ENCODE measurements at regions not wholly inside any gene's neighbourhood (a gene's known extent, or its start where the extent isn't known, plus 50 kb on each side); places are given as distances from the start of the nearest gene placed in this dataset.
A peak's percentile ranks its signal among the peaks of the same experiment; 100 is the strongest.

DNA sequence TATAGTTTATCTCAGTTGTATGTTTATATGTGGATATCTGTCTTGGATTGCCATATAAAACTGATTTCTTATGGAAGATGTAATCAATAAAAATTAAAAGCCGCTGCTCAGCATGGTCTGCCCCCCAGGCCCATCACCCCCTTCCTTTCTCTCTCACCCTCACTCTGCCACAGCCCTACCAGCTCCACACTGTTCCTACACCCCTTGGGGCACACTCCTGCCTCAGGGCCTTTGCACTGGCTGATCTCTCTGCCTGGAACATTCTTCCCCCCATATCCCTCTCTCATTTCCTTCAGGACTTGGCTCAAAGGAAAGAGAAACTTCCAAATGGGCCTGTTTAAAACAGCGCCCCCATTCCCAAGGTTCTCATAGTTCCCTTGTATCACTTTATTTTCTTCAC is 63.1 kb downstream of the LRRC32 start:
- no peak for DNase-seq (ENCODE audit: low read depth)

DNA sequence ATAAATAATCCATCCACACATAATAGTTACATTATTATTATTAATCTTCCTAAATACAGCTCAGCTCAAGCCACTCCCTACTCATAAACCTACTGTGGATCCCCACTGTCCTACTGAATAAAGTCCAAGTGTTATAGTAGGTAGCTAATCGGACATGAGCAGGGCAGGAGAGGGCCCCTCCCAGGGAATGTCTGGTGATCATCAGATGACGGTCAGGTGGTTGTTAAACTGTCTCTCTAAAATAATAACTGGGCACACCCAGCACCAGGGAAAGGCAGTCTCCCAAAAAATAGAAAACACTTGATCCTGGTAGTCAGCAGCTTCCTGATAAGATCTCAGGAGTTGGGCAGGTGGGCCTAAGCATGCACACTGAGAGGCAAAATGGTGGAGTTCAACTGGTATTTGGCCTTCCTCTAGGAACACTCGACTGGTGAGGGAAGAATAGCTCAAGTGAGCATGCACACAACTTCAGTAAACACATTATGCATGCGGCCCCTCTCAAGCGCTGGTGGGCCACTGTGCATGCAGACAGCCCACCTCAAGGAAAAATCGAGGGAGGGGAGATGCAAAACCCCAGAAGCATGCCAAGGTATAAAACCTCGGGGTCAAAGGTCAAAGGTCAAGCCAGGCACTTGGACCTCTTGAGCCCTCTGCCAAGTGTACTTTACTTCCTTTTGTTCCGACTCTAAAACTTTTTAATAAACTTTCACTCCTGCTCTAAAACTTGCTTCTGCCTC is 65.0 kb downstream of the LRRC32 start:
- no peak for DNase-seq (ENCODE audit: low read depth)

DNA sequence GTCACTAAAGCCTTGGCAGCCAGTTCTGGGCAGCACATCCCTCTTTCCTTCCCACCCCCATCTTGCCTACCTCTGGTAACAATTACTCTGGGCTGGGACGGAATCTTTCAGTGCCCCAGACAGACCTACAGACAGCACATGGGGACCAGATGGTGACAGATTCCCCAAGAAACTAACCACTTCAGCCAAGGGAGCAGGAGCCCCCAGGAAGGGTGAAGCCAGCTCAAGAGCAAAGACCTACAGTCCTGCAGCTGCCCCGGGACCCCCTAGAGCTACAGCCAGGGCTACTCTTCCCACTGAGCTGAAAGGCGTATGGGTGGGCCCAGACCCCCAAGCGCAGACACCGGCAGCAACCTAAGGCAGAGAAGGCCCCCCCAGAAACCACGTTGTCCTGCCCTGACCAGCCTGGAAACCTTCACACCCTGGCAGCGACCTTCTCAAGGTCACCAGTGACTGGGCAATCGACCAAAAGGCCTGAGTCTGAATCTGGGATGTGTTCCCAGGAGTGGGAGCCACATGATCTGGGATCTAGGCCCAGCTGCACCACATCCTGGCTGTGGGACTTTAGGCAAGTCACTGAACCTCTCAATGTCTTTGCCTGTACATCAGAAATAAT is 65.8 kb downstream of the LRRC32 start:
- peak; percentile 40 for DNase-seq (ENCODE audit: low read depth)

DNA sequence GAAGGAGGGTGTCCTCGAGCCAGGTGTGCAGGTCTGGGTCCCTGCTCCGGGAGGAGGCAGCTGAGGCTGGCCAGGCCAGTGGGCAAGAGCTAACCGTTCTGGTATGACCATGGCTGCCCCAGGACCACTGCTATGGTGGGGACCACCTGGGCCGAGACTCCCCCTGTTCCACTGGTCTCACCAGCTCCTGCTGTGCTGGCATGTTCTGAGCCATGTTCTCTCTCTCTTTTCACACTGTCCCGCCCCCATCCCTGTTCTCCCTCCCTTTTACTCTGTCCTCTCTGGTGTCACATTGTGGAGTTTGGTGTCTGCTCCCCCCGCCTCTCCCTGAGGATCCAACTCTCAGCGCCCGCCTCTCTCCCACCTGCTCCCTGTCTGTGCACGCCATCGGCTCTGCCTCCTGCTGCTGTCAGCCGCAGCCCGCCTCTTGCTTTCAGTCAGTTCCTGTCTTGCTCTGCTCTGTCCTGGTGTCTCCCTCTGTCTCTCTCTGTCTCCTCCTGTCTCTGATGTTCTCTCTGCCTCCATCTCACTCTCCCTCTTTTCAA is 66.4 kb downstream of the LRRC32 start:
- DNase-seq (ENCODE audit: low read depth), result no peak

DNA sequence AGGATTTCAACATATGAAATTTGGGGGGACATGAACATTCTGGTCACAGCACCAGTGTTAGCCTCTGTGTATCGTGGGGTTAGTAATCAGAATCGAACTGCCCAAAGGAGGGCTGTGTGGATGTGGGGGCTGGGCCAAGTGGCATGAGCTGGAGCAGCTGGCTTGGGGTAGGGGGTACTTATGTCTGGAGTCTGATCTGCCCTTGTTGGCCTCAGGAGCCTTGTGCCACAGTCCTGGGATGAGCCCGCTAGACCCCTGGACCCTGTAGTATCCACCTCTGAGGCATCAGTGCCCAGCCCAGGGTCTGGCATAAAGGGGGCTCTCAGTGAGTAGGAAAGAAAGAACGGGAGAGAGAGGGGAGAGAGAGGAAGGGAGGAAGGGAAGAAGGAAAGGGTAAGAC is 67.3 kb downstream of the LRRC32 start:
- DNase-seq (ENCODE audit: low read depth), result no peak

Data from iris pigment epithelial cell (primary cell).